ENCODE measurements at regions not wholly inside any gene's neighbourhood (a gene's known extent, or its start where the extent isn't known, plus 50 kb on each side); places are given as distances from the start of the nearest gene placed in this dataset.

- Histone ChIP-seq H3K4me2 (ENCODE audit: control insufficient read depth, insufficient read depth) (no peak overlapping the region), H3K4me3 (no peak overlapping the region), H3K27ac (ENCODE audit: control insufficient read depth, insufficient read depth) (no peak overlapping the region), H3K27me3 (replicated peaks in 1 of 2; ENCODE audit: control insufficient read depth in 2 of 2, insufficient read depth in 2 of 2, low read length in 1 of 2) (no peaks in the 10 kb centered on the region), H3K36me3 (ENCODE audit: control insufficient read depth in 2 of 2, insufficient read depth in 2 of 2, low read length in 1 of 2) (no peaks in the 10 kb centered on the region), H3K9ac (ENCODE audit: control insufficient read depth, insufficient read depth, low read length) (no peak overlapping the region), H3K4me1 (ENCODE audit: control insufficient read depth, insufficient read depth, low read length) (no peaks in the 10 kb centered on the region), H2AFZ (ENCODE audit: control insufficient read depth, low read depth, low read length) (no peak overlapping the region), H3K9me3 (replicated peaks; ENCODE audit: control insufficient read depth, insufficient read depth, low read length) (no peaks in the 10 kb centered on the region), H4K20me1 (ENCODE audit: control insufficient read depth, insufficient read depth) (no peaks in the 10 kb centered on the region), H3K79me2 (ENCODE audit: control insufficient read depth, insufficient read depth, low read length) (no peaks in the 10 kb centered on the region)
- no peak for DNase-seq (ENCODE audit: low read depth, low spot score)
- no TSS peak for BruUV-seq (replicated peaks)
- ATAC-seq = no peak
- FAIRE-seq = no peak
- ChIA-PET SMC1A (ENCODE audit: uncharacterized antibody, unreplicated experiment) (no interaction called here), RAD21 (ENCODE audit: unreplicated experiment) (no interaction called here), POLR2A (no interaction called here), CTCF (no interaction called here)
- in situ Hi-C loops (cut with MboI) (no loop called here), intact Hi-C loops (cut with micrococcal nuclease; ENCODE audit: unreplicated experiment) (no loop called here)
- no peak for TF ChIP-seq HDAC6 (IDR thresholded peaks at IDR 0.05; ENCODE audit: unreplicated experiment)
- TF ChIP-seq MTA3 (IDR thresholded peaks at IDR 0.05; ENCODE audit: borderline replicate concordance, low read length) = no peak
- TF ChIP-seq ZZZ3 (IDR thresholded peaks at IDR 0.05; ENCODE audit: control insufficient read depth, insufficient read length, low read depth) = no peak
- TF ChIP-seq KAT2A (conservative IDR thresholded peaks at IDR 0.05; ENCODE audit: control insufficient read depth, low read depth, low read length) = no peak
- no peak for TF ChIP-seq RFX5 (IDR thresholded peaks at IDR 0.05; ENCODE audit: low read depth, low read length)
- no peak for TF ChIP-seq CEBPZ (IDR thresholded peaks at IDR 0.05; ENCODE audit: low read depth, low read length)
- TF ChIP-seq RCOR1 (conservative IDR thresholded peaks at IDR 0.05; ENCODE audit: low read depth, low read length) = no peak
- no peak for TF ChIP-seq CREB1 (IDR thresholded peaks at IDR 0.05; ENCODE audit: low read depth)
- no peak for TF ChIP-seq IKZF1 (conservative IDR thresholded peaks at IDR 0.05)
- no peak for TF ChIP-seq TAF1 (IDR thresholded peaks at IDR 0.05; ENCODE audit: borderline replicate concordance, low read depth, low read length)
- TF ChIP-seq SIN3A (IDR thresholded peaks at IDR 0.05; ENCODE audit: low read depth, low read length) = no peak
- no peak for TF ChIP-seq JUND (IDR thresholded peaks at IDR 0.05; ENCODE audit: low read depth, low read length)
- no peak for TF ChIP-seq ZNF274 (IDR thresholded peaks at IDR 0.05; ENCODE audit: insufficient read depth, insufficient read length)
- TF ChIP-seq YY1 (IDR thresholded peaks at IDR 0.05; ENCODE audit: low read depth, low read length) = no peak
- no peak for TF ChIP-seq NR2C2 (IDR thresholded peaks at IDR 0.05; ENCODE audit: borderline replicate concordance, control insufficient read depth, insufficient read length, low read depth)
- TF ChIP-seq EP300 (IDR thresholded peaks at IDR 0.05; ENCODE audit: borderline replicate concordance in 1 of 2, control insufficient read depth in 1 of 2, low read depth in 2 of 2, low read length in 2 of 2) = no peak
- no peak for TF ChIP-seq CHD2 (IDR thresholded peaks at IDR 0.05; ENCODE audit: borderline replicate concordance, low read depth, low read length)
- TF ChIP-seq ATF3 (IDR thresholded peaks at IDR 0.05; ENCODE audit: borderline replicate concordance, extremely low read depth, low read depth, low read length) = no peak
- TF ChIP-seq ZNF687 (IDR thresholded peaks at IDR 0.05) = no peak
- TF ChIP-seq ZNF622 (IDR thresholded peaks at IDR 0.05) = no peak
These were observed 1166.8 kb downstream of the ADGRL3 start for GRCh38 chr4:62366939-62367338.

Measured in GM12878 (cell line).